GM12874 (cell line): ENCODE measurements at regions not wholly inside any gene's neighbourhood (a gene's known extent, or its start where the extent isn't known, plus 50 kb on each side); places are given as distances from the start of the nearest gene placed in this dataset.

ENCODE experiments used
- TF ChIP-seq, protein P1 (sequence below): IDR thresholded peaks from 2 replicates; pipeline ENCODE4 v1.5.1; 2011; ENCODE audit warnings: low read depth, mild to moderate bottlenecking, control low read depth, low read length, moderate library complexity; ENCODE audit not compliant: insufficient read depth

DNA sequence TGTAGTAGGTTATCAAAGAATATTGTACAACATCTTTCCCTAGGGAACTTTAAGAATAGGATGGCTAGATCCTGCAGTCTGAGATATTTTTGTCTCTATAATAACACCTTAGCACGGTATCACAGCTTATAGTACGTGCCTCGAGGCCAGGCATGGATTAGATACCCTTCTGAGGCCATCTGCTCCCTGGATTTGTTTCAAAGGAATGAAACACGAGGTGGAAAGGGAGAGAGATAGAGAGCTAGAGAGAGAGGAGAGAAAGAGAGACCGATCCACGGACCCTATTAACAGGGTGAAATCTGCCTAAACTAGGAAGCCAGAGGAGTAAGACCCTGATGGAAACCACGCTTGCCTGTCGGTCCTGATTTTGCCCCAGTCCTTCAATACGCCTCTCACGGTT is 92.5 kb downstream of the CD83 start:
- TF ChIP-seq, protein P1, sequence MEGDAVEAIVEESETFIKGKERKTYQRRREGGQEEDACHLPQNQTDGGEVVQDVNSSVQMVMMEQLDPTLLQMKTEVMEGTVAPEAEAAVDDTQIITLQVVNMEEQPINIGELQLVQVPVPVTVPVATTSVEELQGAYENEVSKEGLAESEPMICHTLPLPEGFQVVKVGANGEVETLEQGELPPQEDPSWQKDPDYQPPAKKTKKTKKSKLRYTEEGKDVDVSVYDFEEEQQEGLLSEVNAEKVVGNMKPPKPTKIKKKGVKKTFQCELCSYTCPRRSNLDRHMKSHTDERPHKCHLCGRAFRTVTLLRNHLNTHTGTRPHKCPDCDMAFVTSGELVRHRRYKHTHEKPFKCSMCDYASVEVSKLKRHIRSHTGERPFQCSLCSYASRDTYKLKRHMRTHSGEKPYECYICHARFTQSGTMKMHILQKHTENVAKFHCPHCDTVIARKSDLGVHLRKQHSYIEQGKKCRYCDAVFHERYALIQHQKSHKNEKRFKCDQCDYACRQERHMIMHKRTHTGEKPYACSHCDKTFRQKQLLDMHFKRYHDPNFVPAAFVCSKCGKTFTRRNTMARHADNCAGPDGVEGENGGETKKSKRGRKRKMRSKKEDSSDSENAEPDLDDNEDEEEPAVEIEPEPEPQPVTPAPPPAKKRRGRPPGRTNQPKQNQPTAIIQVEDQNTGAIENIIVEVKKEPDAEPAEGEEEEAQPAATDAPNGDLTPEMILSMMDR: no peak

DNA sequence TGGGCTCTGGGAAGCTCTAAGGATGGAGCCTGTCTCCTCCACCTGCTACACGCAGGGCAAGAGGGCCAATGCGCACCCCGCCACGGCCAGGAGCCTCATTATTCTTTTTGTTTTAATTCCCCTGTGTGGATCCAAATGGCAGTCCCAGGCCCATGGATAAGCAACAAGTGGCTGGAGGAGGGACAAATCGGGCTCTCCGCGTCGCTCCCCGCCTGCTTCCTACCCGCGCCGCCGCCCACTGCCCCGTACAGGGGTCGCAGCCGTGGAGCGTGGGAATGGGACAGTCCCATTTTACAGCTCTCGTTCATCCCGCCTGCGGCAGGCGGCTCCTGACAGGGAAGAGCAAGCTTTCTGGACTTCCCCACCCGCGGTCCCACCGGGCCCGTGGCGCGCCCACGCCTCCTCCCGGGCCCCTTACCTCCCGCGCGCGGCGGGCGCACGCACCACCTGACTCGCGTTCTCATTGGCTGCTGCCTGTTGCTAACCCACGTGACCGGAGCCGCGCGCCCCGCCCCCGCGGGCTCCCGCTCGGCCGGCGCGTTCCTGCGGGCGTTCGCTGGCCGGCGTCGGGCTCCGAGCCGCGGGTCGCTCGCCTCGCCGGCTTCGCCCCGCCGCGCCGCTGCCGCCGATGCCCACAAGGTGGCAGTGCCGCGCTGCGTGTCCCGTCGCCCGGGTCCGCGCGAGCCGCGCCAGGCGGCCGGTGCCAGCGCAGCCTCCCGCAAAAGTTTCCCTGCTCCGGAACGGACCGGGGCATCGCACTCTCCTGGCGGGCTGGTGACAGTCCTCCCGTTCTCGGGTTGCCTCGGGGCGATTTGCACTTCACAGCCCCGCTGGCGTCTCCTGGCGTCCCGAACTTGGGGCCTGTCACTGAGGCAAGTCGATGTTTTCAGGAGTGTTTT is 93.3 kb downstream of the CD83 start:
- TF ChIP-seq, protein P1: peak; percentile 80

DNA sequence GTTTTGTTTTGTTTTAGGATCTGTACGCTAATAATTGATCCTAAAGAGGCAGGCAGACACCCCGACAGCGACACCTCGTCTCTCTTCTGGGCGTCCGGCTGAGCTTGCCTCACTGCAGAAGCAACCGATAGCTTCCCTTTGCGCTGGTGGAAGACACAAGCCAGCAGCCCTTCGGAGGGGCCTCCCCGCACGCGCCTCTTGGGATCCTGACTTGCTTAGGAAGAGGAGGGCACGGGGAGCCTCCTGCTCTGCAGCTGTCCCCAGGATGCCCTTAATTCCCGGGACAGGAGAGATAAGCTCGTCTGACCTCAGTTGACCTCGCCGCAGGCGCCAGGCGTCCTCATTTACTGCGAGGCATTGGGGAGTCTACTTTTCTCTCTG is 94.0 kb downstream of the CD83 start:
- TF ChIP-seq, protein P1: no peak

DNA sequence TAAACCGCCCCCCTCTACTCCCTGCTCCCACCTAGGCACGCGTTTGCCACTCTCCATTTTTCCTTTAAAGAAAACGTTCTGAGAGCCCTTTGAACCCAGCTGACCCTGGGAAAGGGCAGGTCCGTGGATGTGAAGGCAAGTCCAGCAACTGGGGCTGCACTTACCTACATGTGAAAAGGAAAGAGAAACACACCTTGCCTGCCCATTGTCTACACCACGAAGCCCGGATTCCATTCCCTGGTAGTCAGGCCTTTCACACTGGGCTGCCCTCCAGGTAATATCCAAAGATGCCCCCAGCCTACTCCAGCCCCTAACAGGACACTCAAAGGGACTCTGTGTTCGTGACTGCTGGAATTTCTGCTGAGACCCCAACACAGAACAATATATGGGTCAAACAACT is 94.4 kb downstream of the CD83 start:
- TF ChIP-seq, protein P1: no peak

- TF ChIP-seq, protein P1: no peak
Measured at GRCh38 chr6:14212632-14213031, 95.1 kb downstream of the CD83 start.

- TF ChIP-seq, protein P1: no peak
Measured at GRCh38 chr6:14216946-14217684, 99.5 kb downstream of the CD83 start.

- TF ChIP-seq, protein P1: no peak
Measured at GRCh38 chr6:14217728-14218518, 100.4 kb downstream of the CD83 start.
